ENCODE measurements at regions not wholly inside any gene's neighbourhood (a gene's known extent, or its start where the extent isn't known, plus 50 kb on each side); places are given as distances from the start of the nearest gene placed in this dataset.

DNA sequence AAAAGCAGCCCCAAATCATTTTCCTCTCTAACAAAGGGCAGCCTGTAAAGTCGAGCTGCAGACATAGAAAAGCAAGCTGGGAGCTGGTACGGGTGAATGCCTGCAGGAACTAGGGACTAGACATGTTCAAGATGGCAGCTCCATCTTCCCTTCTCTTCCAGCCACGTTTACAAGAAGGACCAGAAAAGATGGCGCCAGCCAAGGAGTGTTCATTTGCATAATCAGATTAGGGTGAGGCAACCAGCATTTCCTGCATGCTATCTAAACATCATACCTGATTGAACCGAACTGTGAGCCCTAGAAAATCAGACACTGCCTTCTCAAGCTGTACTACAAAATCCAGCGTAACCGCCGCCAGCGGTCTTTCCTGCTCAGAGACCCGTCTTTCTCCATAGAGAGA lies 896.8 kb downstream of the CDH11 start:
- TF ChIP-seq CTCF (IDR thresholded peaks at IDR 0.05; ENCODE audit: low read depth, low read length): no peak
- Histone ChIP-seq H3K27ac (no peak overlapping the region), H3K36me3 (no peaks in the 10 kb centered on the region)

GRCh38 chr16:64217789-64218535 lies 903.9 kb downstream of the CDH11 start:
- no peak for DNase-seq
- H3K36me3 ChIP-seq: no peaks in the 10 kb centered on the region

More for the DNA sequence above, 896.8 kb downstream of the CDH11 start:
- Histone ChIP-seq H3K9me3 (ENCODE audit: severe bottlenecking) (peaks cover 3% of the 10 kb centered on the region), H3K4me3 (ENCODE audit: low read depth, low read length) (no peak overlapping the region), H3K27me3 (ENCODE audit: insufficient read depth, low read depth, severe bottlenecking) (no peaks in the 10 kb centered on the region)
- no peak for DNase-seq

DNA sequence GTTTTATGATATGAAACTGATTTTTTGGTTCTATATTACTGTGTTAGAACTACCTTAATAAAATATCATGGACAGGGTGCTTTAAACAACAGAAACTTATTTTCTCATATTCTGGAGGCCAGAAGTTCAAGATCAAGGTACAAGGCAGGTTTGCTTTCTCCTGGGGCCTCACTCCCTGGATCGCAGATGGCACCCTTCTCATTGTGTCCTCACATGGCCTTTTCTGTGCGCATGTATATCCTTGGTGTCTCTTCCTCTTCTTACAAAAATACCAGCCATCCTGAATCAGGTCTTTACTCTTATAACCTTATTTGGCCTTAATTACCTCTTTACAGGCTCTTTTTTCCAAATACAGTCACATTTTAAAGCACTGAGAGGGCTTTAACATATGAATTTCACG lies 906.1 kb downstream of the CDH11 start:
- no peaks in the 10 kb centered on the region for H3K9me3 ChIP-seq (ENCODE audit: severe bottlenecking)
- no peaks in the 10 kb centered on the region for H3K27me3 ChIP-seq (ENCODE audit: insufficient read depth, low read depth, severe bottlenecking)
- no peak for TF ChIP-seq CTCF (IDR thresholded peaks at IDR 0.05; ENCODE audit: low read depth, low read length)
- no peak for DNase-seq
- no peak overlapping the region for H3K27ac ChIP-seq
- no peak overlapping the region for H3K4me3 ChIP-seq (ENCODE audit: low read depth, low read length)
- no peaks in the 10 kb centered on the region for H3K36me3 ChIP-seq

More at GRCh38 chr16:64217789-64218535, 903.9 kb downstream of the CDH11 start:
- H3K27me3 ChIP-seq (ENCODE audit: insufficient read depth, low read depth, severe bottlenecking): no peaks in the 10 kb centered on the region
- TF ChIP-seq CTCF (IDR thresholded peaks at IDR 0.05; ENCODE audit: low read depth, low read length): no peak
- H3K4me3 ChIP-seq (ENCODE audit: low read depth, low read length): no peak overlapping the region
- H3K27ac ChIP-seq: no peak overlapping the region
- H3K9me3 ChIP-seq (ENCODE audit: severe bottlenecking): no peaks in the 10 kb centered on the region

DNA sequence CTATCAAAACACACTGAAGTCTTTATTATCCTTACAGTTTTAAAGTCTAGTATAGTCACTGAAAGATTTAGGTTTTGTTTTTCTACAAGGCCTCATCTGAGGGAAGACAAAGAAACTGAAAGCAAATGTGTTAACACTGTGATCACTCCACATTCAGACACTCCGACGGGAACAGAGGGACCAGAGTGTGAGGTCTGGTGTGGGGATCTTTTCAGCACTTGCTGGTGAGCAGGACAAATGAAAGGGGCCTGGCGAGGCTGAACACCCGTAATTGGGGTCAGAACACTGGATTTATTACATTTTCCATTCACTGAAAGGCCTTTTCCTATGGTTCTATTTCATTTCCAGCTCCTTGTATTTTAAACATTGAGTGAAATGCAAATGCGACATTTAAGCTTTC lies 910.5 kb downstream of the CDH11 start:
- Histone ChIP-seq H3K36me3 (no peaks in the 10 kb centered on the region), H3K27me3 (ENCODE audit: insufficient read depth, low read depth, severe bottlenecking) (no peaks in the 10 kb centered on the region), H3K27ac (no peak overlapping the region), H3K4me3 (ENCODE audit: low read depth, low read length) (no peak overlapping the region), H3K9me3 (ENCODE audit: severe bottlenecking) (no peaks in the 10 kb centered on the region)
- DNase-seq: no peak
- TF ChIP-seq CTCF (IDR thresholded peaks at IDR 0.05; ENCODE audit: low read depth, low read length): no peak

GRCh38 chr16:64206862-64207261 lies 915.0 kb downstream of the CDH11 start:
- no peak for TF ChIP-seq CTCF (IDR thresholded peaks at IDR 0.05; ENCODE audit: low read depth, low read length)
- DNase-seq: peak; percentile 7
- no peaks in the 10 kb centered on the region for H3K9me3 ChIP-seq (ENCODE audit: severe bottlenecking)

GRCh38 chr16:64203126-64203525 lies 918.7 kb downstream of the CDH11 start:
- H3K4me3 ChIP-seq (ENCODE audit: low read depth, low read length): no peak overlapping the region
- no peak for DNase-seq
- no peak for TF ChIP-seq CTCF (IDR thresholded peaks at IDR 0.05; ENCODE audit: low read depth, low read length)
- no peaks in the 10 kb centered on the region for H3K27me3 ChIP-seq (ENCODE audit: insufficient read depth, low read depth, severe bottlenecking)
- H3K27ac ChIP-seq: no peak overlapping the region
- no peaks in the 10 kb centered on the region for H3K9me3 ChIP-seq (ENCODE audit: severe bottlenecking)
- H3K36me3 ChIP-seq: no peaks in the 10 kb centered on the region

More at GRCh38 chr16:64206862-64207261, 915.0 kb downstream of the CDH11 start:
- no peak overlapping the region for H3K27ac ChIP-seq
- no peaks in the 10 kb centered on the region for H3K27me3 ChIP-seq (ENCODE audit: insufficient read depth, low read depth, severe bottlenecking)
- H3K36me3 ChIP-seq: no peaks in the 10 kb centered on the region
- no peak overlapping the region for H3K4me3 ChIP-seq (ENCODE audit: low read depth, low read length)
